GM19395 (cell line): ENCODE measurements at regions not wholly inside any gene's neighbourhood (a gene's known extent, or its start where the extent isn't known, plus 50 kb on each side); places are given as distances from the start of the nearest gene placed in this dataset.

Experiments
- ATAC-seq: cut with Tn5 transposase; IDR thresholded peaks from one replicate; pipeline ENCODE4 v1.9.1; 2021; ENCODE audit warnings: mild to moderate bottlenecking, moderate library complexity; ENCODE audit not compliant: unreplicated experiment

- no peak for ATAC-seq
Observed at GRCh38 chr3:80247766-80248165, 480.0 kb upstream of the ROBO1 start.

- no peak for ATAC-seq
Observed at GRCh38 chr3:80244390-80244789, 476.6 kb upstream of the ROBO1 start.

- no peak for ATAC-seq
Observed at GRCh38 chr3:80241791-80242190, 474.0 kb upstream of the ROBO1 start.

DNA sequence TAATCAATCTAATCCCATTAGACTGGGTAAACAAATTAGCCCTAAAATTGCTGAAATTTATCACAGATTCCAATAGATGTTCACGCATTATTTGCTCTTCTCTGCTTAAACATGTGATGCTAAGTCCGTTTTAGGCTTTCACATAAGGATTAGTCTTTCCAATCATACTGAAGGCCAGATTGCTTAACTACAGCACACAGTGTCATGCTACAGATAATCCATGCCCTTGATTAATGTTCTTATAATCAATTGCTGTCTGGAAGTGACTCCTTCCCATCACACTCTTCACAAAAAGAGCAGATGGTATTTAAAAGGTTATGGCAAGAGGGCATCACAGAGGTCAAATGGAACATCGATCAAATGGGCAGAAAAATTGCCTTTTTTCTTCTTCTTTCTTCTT lies 471.5 kb upstream of the ROBO1 start:
- ATAC-seq, result no peak

GRCh38 chr3:80238606-80239005 lies 470.8 kb upstream of the ROBO1 start:
- no peak for ATAC-seq

- no peak for ATAC-seq
Observed at GRCh38 chr3:80238152-80238551, 470.4 kb upstream of the ROBO1 start.

DNA sequence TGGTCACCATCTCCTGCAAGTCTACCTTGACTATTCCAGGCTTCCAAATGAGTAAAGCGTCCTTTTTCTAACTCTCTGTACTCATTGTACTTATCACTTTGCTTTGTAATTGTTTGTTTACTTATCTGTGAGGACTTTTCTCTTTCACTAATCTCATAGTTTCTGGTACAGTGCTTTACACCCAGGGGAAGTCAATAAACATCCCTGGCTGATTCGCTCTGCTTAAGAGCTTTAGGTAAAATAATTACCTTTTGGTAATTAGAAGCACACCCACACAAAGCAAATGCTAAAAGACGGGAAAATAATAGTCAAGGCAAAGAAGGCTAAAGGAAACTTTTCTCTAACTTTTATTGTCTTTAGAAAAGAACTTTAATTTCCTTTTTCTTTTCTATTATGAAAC lies 466.9 kb upstream of the ROBO1 start:
- ATAC-seq, result no peak

DNA sequence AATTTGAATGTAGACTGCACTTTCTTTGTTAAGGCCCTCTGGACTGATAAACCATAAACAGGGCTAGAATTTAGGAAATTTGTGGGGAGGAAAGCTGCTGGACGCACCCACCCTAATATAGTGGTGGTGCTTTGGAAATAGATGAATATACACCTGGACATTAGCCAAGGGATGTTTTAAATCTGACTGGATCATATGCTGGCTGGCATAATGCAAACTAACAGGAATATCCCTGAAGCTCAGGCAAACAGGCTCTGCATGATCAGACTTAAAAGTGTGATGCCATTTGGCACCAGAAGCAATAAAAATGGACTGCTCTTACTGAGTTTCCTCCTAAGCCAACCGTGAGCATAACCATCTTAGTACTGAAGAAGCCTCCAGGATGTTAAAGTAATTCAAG lies 465.8 kb upstream of the ROBO1 start:
- no peak for ATAC-seq

DNA sequence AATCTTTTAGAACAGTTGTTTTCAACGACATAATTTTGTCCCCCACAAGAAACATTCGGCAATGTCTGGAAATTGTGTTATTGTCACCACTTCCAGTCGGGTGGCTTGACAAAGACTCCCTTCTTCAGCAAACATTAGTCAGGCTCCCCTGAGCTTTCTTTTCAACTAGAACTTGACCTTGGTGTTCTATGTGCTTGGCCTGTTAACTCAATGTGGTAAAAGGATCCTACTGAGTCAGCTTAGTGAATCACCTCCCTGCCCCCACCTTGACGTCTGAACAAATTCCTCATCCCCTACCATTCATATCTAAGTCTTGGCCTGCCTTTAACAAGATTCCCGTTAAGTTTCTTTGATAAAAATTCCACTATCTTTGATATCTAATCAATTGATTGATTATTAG lies 465.0 kb upstream of the ROBO1 start:
- ATAC-seq, result no peak

DNA sequence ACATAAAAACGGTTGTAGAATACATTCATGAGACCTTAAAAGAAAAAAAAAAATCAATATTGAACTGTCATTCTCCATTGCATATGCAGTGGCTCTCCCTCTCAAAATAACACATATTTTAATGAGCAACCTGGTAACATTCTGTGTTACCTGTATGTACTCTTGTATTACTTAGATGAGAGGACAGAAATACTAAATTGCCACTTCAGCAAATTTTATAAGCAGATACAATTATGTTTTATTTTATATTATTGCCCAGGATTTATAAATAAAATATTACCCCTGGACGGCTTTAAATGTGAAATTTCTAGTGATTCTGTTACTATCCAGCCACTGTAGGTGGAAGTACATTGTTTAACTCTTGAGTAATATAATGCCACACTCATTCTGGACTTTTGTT lies 463.2 kb upstream of the ROBO1 start:
- no peak for ATAC-seq

DNA sequence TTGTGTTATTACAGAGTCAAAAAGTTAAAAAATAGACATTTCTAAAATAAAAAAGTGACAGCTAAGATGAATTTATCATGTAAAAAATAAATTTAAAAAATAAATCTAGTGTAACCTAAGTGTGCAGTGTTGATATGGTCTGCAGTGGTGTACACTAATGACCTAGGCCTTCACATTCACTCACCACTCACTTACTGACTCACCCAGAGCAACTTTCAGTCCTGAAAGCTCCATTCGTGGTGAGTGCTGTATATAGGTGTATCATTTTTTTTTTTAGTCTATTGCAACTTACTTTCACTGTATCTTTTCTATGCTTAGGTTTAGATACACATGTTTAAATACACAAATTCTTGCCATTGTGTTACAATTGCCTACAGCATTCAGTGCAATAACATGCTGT lies 459.4 kb upstream of the ROBO1 start:
- no peak for ATAC-seq

GRCh38 chr3:80215191-80215590 lies 447.4 kb upstream of the ROBO1 start:
- ATAC-seq, result no peak

DNA sequence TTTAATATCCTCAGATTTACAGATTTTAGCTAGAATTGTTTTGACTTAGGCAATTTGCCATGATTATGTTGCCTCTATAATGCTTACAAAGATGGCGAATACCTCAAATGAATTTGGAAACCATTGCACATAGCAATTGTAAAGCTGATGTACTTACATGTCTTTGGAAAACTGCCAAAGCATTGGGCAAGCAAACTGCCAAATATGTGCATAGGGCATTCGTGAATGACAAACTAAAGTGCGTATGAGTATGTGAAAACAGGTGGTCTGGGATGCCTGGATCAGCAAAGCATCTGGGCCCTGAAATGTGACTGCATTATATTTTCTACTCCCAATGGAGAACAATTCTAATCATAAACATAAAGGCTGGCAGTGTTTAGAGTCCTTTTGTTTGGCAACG lies 445.3 kb upstream of the ROBO1 start:
- no peak for ATAC-seq

DNA sequence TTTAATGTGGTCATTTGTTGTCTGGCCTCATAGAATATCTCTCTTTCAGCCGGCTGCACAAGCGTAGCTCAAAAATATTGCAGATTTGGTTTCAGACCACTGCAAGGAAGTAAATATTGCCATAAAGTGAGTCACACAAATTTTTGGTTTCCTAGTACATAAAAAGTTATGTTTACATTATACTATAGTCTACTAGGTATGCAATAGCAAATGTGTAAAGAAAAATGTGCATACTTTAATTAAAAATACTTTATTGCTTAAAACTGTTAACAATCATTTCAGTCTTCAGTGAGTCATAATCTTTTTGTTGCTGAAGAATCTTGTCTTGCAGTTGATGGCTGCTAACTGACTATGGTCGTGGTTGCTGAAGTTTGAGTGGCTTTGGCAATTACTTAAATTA lies 425.1 kb upstream of the ROBO1 start:
- ATAC-seq, result no peak

- no peak for ATAC-seq
Observed at GRCh38 chr3:80190051-80190450, 422.3 kb upstream of the ROBO1 start.

DNA sequence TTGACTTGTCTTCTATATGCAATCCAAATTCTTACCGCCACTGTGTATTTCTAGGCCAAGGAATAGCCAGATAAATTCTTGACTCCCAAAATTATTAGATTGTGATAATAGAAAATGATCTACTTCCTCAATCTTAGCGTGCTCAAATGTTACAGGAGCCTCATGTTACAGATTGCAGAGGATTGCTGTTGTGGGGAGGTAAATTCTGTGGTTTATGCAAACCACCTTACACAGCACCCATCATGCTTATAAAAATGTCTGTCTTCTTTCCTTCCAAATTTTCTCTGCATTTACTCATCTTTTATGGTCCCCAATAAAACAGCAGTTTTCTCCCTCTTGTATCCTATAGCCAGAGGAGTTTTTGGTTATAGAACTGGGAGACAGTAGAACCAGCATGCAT lies 420.2 kb upstream of the ROBO1 start:
- no peak for ATAC-seq

GRCh38 chr3:80159990-80160506 lies 392.2 kb upstream of the ROBO1 start:
- ATAC-seq, result no peak

DNA sequence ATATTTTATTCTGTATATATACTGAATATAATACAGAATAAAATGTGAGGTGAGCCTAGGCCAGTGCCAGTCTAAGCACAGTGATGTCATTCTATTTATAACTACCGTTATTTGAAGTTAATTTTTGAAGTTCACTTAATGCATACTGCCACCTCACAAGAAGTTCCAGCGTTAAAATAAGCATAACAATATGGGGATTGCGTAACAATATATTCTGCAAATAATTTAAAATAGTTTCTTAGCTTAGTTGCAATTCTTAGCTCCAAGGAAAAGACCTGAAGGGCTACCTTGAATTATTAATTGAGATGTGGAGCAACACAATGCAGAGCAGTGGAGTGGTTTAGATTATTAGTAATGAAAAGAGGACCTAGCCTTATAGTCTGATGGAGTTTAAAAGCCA lies 390.5 kb upstream of the ROBO1 start:
- no peak for ATAC-seq

GRCh38 chr3:80157546-80157945 lies 389.7 kb upstream of the ROBO1 start:
- no peak for ATAC-seq

DNA sequence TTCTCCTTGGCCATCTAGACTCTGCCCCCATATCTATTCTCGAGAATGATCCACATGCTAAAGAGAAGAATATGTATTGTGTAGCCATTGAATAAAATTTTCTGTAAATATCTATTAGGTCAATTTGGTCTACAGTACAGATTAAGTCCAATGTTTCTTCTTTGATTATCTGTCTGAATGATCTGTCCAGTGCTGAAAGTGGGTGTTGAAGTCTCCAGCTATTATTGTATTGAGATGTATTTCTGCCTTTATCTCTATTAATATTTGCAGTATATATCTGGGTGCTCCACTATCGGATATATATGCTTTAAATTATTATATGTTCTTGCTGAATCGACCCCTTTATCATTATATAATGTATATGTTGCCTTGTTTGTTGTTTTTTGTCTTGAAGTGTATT lies 384.9 kb upstream of the ROBO1 start:
- no peak for ATAC-seq

GRCh38 chr3:80142714-80143113 lies 374.9 kb upstream of the ROBO1 start:
- no peak for ATAC-seq

GRCh38 chr3:80141557-80141956 lies 373.8 kb upstream of the ROBO1 start:
- no peak for ATAC-seq

GRCh38 chr3:80116281-80116680 lies 348.5 kb upstream of the ROBO1 start:
- no peak for ATAC-seq

- ATAC-seq, result no peak
Observed at GRCh38 chr3:80114694-80115093, 346.9 kb upstream of the ROBO1 start.
